IMR-90 (cell line): ENCODE measurements at regions not wholly inside any gene's neighbourhood (a gene's known extent, or its start where the extent isn't known, plus 50 kb on each side); places are given as distances from the start of the nearest gene placed in this dataset.

ENCODE experiments used
- ATAC-seq: fragments of 200-7000 bp; cut with Tn5 transposase; 2 replicates; pipeline ENCODE4 v1.9.1; 2020; ENCODE audit warnings: low read depth, mild to moderate bottlenecking, moderate library complexity
- BruUV-seq: library from RNA; stranded (reverse); fragments of 400-500 nt; replicated peaks from 2 replicates; lab custom pipeline; 2021; lab: Mats Ljungman, UMichigan
- CTCF ChIA-PET: fragments of 300-600 bp; formaldehyde crosslinking; extraction: SDS; loops from one replicate; lab custom pipeline; 2021; ENCODE audit warnings: antibody characterized with exemption; lab: Yijun Ruan, JAX
- POLR2A ChIA-PET: fragments of 300-600 bp; sonication (Branson Sonifier 250); formaldehyde crosslinking; loops from one replicate; lab custom pipeline; 2022; ENCODE audit warnings: antibody characterized with exemption; ENCODE audit not compliant: unreplicated experiment; lab: Charles Lee
- DNase-seq: peaks from one replicate; pipeline ENCODE4 v3.0.0; 2013
- H2AFZ ChIP-seq: replicated peaks from 2 replicates; pipeline ENCODE3; 2013; ENCODE audit warnings: low read length, mild to moderate bottlenecking; ENCODE audit not compliant: poor library complexity
- H2AK5ac ChIP-seq: 2 replicates; pipeline ENCODE4 v1.6.1; 2013; ENCODE audit warnings: low read depth, low read length, inconsistent platforms
- H2AK9ac ChIP-seq: replicated peaks from 2 replicates; pipeline ENCODE3; 2013; ENCODE audit warnings: mild to moderate bottlenecking, low read depth, low read length, moderate library complexity; ENCODE audit not compliant: poor library complexity
- H2BK120ac ChIP-seq: 2 replicates; pipeline ENCODE4 v1.6.1; 2013; ENCODE audit warnings: low read depth, low read length, inconsistent platforms
- H2BK15ac ChIP-seq: 3 replicates; pipeline ENCODE4 v1.6.1; 2013; ENCODE audit warnings: low read depth, low read length, inconsistent platforms
- H2BK20ac ChIP-seq: 2 replicates; pipeline ENCODE4 v1.6.1; 2013; ENCODE audit warnings: low read depth, mild to moderate bottlenecking, inconsistent platforms, low read length, moderate library complexity
- H2BK5ac ChIP-seq: 2 replicates; pipeline ENCODE4 v1.6.1; 2013; ENCODE audit warnings: mild to moderate bottlenecking, low read depth, low read length, inconsistent platforms; ENCODE audit not compliant: poor library complexity, severe bottlenecking
- H3K14ac ChIP-seq: replicated peaks from 2 replicates; pipeline ENCODE4 v1.6.1; 2013; ENCODE audit warnings: low read depth, low read length, inconsistent platforms
- H3K18ac ChIP-seq: 2 replicates; pipeline ENCODE4 v1.6.1; 2013; ENCODE audit warnings: low read depth, low read length, control low read depth
- H3K23ac ChIP-seq: 2 replicates; pipeline ENCODE4 v1.6.1; 2013; ENCODE audit warnings: low read depth, low read length, inconsistent platforms
- H3K27ac ChIP-seq: 2 replicates; pipeline ENCODE4 v1.5.1; 2013; ENCODE audit warnings: mild to moderate bottlenecking, control low read depth, low read length; ENCODE audit not compliant: insufficient read depth
- H3K27me3 ChIP-seq: 2 replicates; pipeline ENCODE4 v1.6.1; 2013; ENCODE audit warnings: low read length; ENCODE audit not compliant: control insufficient read depth, insufficient read depth
- H3K36me3 ChIP-seq: 2 replicates; pipeline ENCODE4 v1.6.1; 2013; ENCODE audit warnings: low read length, mixed read lengths; ENCODE audit not compliant: control insufficient read depth, insufficient read depth
- H3K4ac ChIP-seq: 2 replicates; pipeline ENCODE4 v1.6.1; 2013; ENCODE audit warnings: low read depth, low read length, inconsistent platforms
- H3K4me1 ChIP-seq: 2 replicates; pipeline ENCODE4 v1.6.1; 2013; ENCODE audit warnings: low read length, mixed read lengths; ENCODE audit not compliant: control insufficient read depth, insufficient read depth
- H3K4me2 ChIP-seq: 2 replicates; pipeline ENCODE4 v1.6.1; 2013; ENCODE audit warnings: low read depth, mild to moderate bottlenecking, control low read depth, low read length, moderate library complexity
- H3K4me3 ChIP-seq: 2 replicates; pipeline ENCODE4 v1.5.1; 2013; ENCODE audit warnings: low read depth, mild to moderate bottlenecking, control low read depth, low read length, moderate library complexity; ENCODE audit not compliant: insufficient read depth
- H3K56ac ChIP-seq: 2 replicates; pipeline ENCODE4 v1.6.1; 2013; ENCODE audit warnings: low read length, inconsistent platforms; ENCODE audit not compliant: insufficient read depth; ENCODE audit errors: extremely low read depth
- H3K79me1 ChIP-seq, 2 experiments: 2 replicates each; pipeline ENCODE4 v1.6.1; 2013; ENCODE audit warnings: low read length in 2 of 2, inconsistent platforms in 1 of 2, low read depth in 1 of 2
- H3K9ac ChIP-seq: 2 replicates; pipeline ENCODE4 v1.6.1; 2013; ENCODE audit warnings: low read depth, low read length, control low read depth
- H3K9me1 ChIP-seq: 2 replicates; pipeline ENCODE4 v1.6.1; 2013; ENCODE audit warnings: low read length, inconsistent platforms; ENCODE audit not compliant: insufficient read depth
- H3K9me3 ChIP-seq: 2 replicates; pipeline ENCODE4 v1.6.1; 2013; ENCODE audit warnings: low read length; ENCODE audit not compliant: control insufficient read depth, insufficient read depth
- H4K20me1 ChIP-seq: 2 replicates; pipeline ENCODE4 v1.6.1; 2013; ENCODE audit warnings: low read length, inconsistent platforms; ENCODE audit not compliant: insufficient read depth
- H4K5ac ChIP-seq: 2 replicates; pipeline ENCODE4 v1.6.1; 2013; ENCODE audit warnings: mild to moderate bottlenecking, low read depth, low read length, control low read depth
- H4K8ac ChIP-seq, 2 experiments: 2 replicates each; pipeline ENCODE4 v1.6.1; 2013; ENCODE audit warnings: low read depth in 2 of 2, low read length in 2 of 2, control low read depth in 1 of 2, inconsistent platforms in 1 of 2
- H4K91ac ChIP-seq: 2 replicates; pipeline ENCODE4 v1.6.1; 2013; ENCODE audit warnings: low read depth, low read length, inconsistent platforms; ENCODE audit not compliant: insufficient read depth
- FOS ChIP-seq: fragments of 150-350 bp; IDR thresholded peaks from 2 replicates; pipeline ENCODE4 v1.6.1; 2016; ENCODE audit warnings: low read depth, low read length
- MAFK ChIP-seq: IDR thresholded peaks from 2 replicates; pipeline ENCODE4 v1.6.1; 2012; ENCODE audit warnings: low read depth, low read length, improper control_type of control experiment
- MXI1 ChIP-seq: IDR thresholded peaks from 2 replicates; pipeline ENCODE4 v1.6.1; 2012; ENCODE audit warnings: low read depth, mild to moderate bottlenecking, low read length, moderate library complexity, borderline replicate concordance
- POLR2A ChIP-seq: IDR thresholded peaks from 2 replicates; pipeline ENCODE4 v1.6.1; 2012; ENCODE audit warnings: mild to moderate bottlenecking, low read depth, low read length
- RCOR1 ChIP-seq: IDR thresholded peaks from 2 replicates; pipeline ENCODE4 v1.6.1; 2012; ENCODE audit warnings: mild to moderate bottlenecking, low read length, improper control_type of control experiment; ENCODE audit not compliant: insufficient replicate concordance
- WGBS, 2 experiments: methylation state at CpG; one replicate each; pipeline versions ENCODE4 v1.1.5 to v1.1.7; 2013; ENCODE audit warnings: missing lambda C conversion rate in 2 of 2; ENCODE audit not compliant: insufficient read length in 1 of 2; ENCODE audit errors: extremely low coverage in 2 of 2; 5-methylcytosine and 5-hydroxymethylcytosine counted together
- dilution Hi-C: fragments of 300-500 bp; cut with HindIII; formaldehyde crosslinking; loops from one replicate; pipeline ENCODE4 v1.14.3; 2018; ENCODE audit warnings: low sequenced_read_pairs; ENCODE audit not compliant: unreplicated experiment
- in situ Hi-C: fragments of 300-500 bp; cut with MboI; formaldehyde crosslinking; loops from 3 replicates; pipeline ENCODE4 v1.14.3; 2019; ENCODE audit warnings: low sequenced_read_pairs, inconsistent platforms, mixed read lengths
- intact Hi-C: fragments of 100-400 bp; cut with micrococcal nuclease; formaldehyde crosslinking; loops from 2 replicates; pipeline ENCODE4 v1.10.0; 2022

- ATAC-seq (no peak), DNase-seq (no peak)
- H2BK20ac ChIP-seq, result no peak overlapping the region
- H3K9me3 ChIP-seq, result no peaks in the 10 kb centered on the region
- dilution Hi-C loops (no loop called here), intact Hi-C loops (no loop called here), in situ Hi-C loops (no loop called here)
- POLR2A ChIA-PET, result no interaction called here
- H3K4me3 ChIP-seq, result no peak overlapping the region
- H3K4ac ChIP-seq, result no peak overlapping the region
- no TSS peak for BruUV-seq
- no peak overlapping the region; the same call in 1 of the 2 replicates for H3K18ac ChIP-seq
- CTCF ChIA-PET, result no interaction called here
- H4K5ac ChIP-seq, result no peak overlapping the region
- TF ChIP-seq FOS, result no peak
- TF ChIP-seq MAFK, result no peak
- no peak for TF ChIP-seq POLR2A
- no peak for TF ChIP-seq RCOR1
- TF ChIP-seq MXI1, result no peak
- no peaks in the 10 kb centered on the region for H3K79me1 ChIP-seq
- no peak overlapping the region; the same call in 1 of the 2 replicates for H3K4me2 ChIP-seq
- H3K27ac ChIP-seq, result peak overlapping the region; percentile 83; the same call in 1 of the 2 replicates
- H2BK5ac ChIP-seq, result no peak overlapping the region
- H3K23ac ChIP-seq, result no peak overlapping the region
- no peaks in the 10 kb centered on the region for H3K9me1 ChIP-seq
- H3K56ac ChIP-seq, result no peak overlapping the region
- H4K20me1 ChIP-seq, result no peaks in the 10 kb centered on the region
- H2AK9ac ChIP-seq, result no peak overlapping the region
- no peak overlapping the region for H2BK15ac ChIP-seq
- H3K36me3 ChIP-seq, result no peaks in the 10 kb centered on the region
- no peak overlapping the region for H2AFZ ChIP-seq
- no peak overlapping the region for H2BK120ac ChIP-seq
- no peak overlapping the region for H3K14ac ChIP-seq
- peaks cover 8% of the 10 kb centered on the region; the same call in 1 of the 2 replicates for H3K4me1 ChIP-seq
- no peak overlapping the region for H4K8ac ChIP-seq
- no peak overlapping the region for H2AK5ac ChIP-seq
- no peaks in the 10 kb centered on the region for H3K27me3 ChIP-seq
- WGBS, 2 experiments, result no CpG with 5 or more reads among the region's 1 CpG
- no peak overlapping the region for H4K91ac ChIP-seq
- no peak overlapping the region for H3K9ac ChIP-seq
These were observed 364.7 kb upstream of the NFE2L3 start for GRCh38 chr7:25787336-25787735.
